GM12875 (cell line): ENCODE measurements at regions not wholly inside any gene's neighbourhood (a gene's known extent, or its start where the extent isn't known, plus 50 kb on each side); places are given as distances from the start of the nearest gene placed in this dataset.
"Not testable (repeated sequence)": the region's sequence is repeated elsewhere in the genome, so short reads cannot be mapped to it uniquely, and the experiment has no call there.

Source experiments
- H3K4me3 ChIP-seq: one replicate; pipeline ENCODE4 v1.5.1; 2011; ENCODE audit warnings: low read depth, low read length, control low read depth
- CTCF ChIP-seq: IDR thresholded peaks from 2 replicates; pipeline ENCODE4 v1.5.1; 2011; ENCODE audit warnings: low read depth, mild to moderate bottlenecking, control low read depth, inconsistent platforms, low read length, moderate library complexity, borderline replicate concordance; ENCODE audit not compliant: insufficient read depth

DNA sequence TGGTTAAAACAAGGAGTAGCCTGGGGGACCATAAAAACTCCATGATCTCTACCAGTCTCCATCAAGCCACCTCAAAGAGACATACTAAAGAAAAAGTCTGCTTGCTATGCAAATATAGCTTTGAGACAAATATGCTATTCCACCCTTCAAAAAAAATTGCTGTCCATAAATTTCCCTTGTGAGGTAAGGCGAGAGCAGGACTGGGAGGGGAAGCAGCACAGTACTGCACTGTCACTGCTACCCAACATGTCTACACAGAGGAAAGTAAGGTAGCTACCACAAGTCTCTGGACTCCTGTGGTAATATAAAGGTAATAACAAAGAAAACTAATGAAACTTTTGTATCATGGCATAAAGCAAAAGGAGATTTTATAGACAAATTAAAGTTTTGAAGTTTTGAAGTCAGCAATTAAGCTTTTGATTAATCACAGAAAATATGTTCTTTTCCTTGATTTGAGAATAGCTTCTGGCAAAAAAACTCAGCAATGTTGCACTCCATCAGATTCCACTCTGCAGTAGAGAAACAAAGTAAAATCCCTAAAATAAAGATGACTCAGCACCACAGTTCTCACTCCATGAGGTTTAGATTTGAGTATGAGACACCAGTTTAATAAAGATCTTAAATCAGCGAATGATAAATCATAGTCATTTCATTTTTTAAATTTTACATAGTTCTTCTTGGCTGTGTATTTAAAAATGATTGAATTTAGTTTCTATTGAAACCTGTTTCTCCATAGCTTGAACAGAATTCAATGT, 602.4 kb downstream of the COL12A1 start:
- no peak overlapping the region for H3K4me3 ChIP-seq
- TF ChIP-seq CTCF = no peak

- no peak overlapping the region for H3K4me3 ChIP-seq
- no peak for TF ChIP-seq CTCF
Measured at GRCh38 chr6:74602206-74602605, 603.6 kb downstream of the COL12A1 start.

DNA sequence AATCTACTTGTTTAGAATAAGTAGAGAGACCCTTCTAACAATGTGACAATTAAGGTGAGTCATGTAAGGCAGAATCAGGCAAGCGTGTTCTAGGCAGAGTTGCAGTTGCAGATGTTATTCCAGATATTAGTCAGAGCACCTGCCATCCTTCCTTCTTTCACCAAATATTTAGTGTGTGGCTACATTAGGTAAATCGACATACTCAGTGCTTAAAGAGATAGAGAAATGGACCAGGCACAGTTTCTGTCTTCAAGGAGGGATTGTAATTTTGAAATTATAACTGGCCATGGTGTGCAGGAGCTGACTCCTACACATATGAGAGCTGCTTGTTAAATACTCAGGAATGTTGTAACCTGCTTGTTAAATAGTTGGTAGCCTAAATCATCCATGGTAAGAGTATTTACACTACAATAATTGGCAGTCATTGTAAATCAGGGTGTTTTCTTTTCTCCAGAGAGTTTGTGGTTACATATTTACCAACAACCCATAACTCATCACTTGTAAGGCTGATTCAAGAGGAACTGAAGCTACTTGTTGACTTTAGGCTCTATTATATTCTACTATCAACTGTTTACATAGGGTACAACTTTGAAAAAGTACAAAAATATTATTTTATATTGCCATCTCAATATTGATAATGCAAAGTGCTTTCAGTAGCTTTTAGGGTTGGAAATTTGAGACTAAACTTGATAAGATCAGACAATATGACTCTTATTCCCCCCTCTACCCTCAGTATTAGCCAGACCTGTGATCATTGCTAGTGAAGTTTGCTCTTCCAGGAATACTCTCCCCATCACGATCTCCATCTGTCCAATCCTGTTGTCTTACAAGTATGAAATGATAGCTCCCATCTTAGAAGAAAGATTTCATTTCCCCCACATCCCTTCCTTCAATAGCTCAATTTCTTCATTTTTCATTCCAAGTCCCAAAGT, 607.1 kb downstream of the COL12A1 start:
- no peak for TF ChIP-seq CTCF
- H3K4me3 ChIP-seq = no peak overlapping the region

DNA sequence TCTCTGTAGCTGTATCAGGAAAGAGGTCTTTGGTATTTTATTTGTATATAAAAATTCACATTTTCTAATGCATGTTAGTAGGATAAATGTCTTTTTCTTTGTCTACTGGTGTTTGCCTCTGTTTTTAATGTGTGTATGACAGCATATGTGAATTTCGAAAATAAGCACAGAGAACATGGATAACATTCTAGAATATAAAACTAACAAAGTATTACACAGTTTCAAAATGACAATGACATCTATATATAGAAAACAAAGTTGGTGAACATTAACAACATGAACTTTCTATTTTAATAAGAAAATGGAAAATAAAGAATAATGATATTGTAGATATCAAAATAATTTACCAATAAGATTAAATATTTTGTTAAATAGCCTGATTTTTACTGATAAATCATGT, 608.0 kb downstream of the COL12A1 start:
- no peak for TF ChIP-seq CTCF
- H3K4me3 ChIP-seq = no peak overlapping the region

GRCh38 chr6:74597266-74597665, 608.6 kb downstream of the COL12A1 start:
- TF ChIP-seq CTCF = no peak
- no peak overlapping the region for H3K4me3 ChIP-seq

GRCh38 chr6:74596588-74596987, 609.3 kb downstream of the COL12A1 start:
- no peak for TF ChIP-seq CTCF
- H3K4me3 ChIP-seq = no peak overlapping the region

- H3K4me3 ChIP-seq = not testable (repeated sequence)
Measured at GRCh38 chr6:74594350-74594749, 611.5 kb downstream of the COL12A1 start.
